ENCODE measurements at regions not wholly inside any gene's neighbourhood (a gene's known extent, or its start where the extent isn't known, plus 50 kb on each side); places are given as distances from the start of the nearest gene placed in this dataset.
A peak's percentile ranks its signal among the peaks of the same experiment; 100 is the strongest.

GRCh38 chr6:40972814-40973213 lies 66.2 kb downstream of the UNC5CL start (continued):
- TF ChIP-seq, protein P1, sequence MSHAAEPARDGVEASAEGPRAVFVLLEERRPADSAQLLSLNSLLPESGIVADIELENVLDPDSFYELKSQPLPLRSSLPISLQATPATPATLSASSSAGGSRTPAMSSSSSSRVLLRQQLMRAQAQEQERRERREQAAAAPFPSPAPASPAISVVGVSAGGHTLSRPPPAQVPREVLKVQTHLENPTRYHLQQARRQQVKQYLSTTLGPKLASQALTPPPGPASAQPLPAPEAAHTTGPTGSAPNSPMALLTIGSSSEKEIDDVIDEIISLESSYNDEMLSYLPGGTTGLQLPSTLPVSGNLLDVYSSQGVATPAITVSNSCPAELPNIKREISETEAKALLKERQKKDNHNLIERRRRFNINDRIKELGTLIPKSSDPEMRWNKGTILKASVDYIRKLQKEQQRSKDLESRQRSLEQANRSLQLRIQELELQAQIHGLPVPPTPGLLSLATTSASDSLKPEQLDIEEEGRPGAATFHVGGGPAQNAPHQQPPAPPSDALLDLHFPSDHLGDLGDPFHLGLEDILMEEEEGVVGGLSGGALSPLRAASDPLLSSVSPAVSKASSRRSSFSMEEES (CRISPR knock-in tag; IDR thresholded peaks at IDR 0.05), result 0 out of 2 replicates have a peak, but pooled peaks have one; percentile 19
- no peak for TF ChIP-seq ZNF616 (CRISPR knock-in tag; IDR thresholded peaks at IDR 0.05; ENCODE audit: low read depth)
- no peak for TF ChIP-seq ZNF816 (CRISPR knock-in tag; IDR thresholded peaks at IDR 0.05; ENCODE audit: borderline replicate concordance)
- no peak for TF ChIP-seq RFX5 (IDR thresholded peaks at IDR 0.05; ENCODE audit: low read depth, low read length)
- no peak for TF ChIP-seq TAF1 (CRISPR knock-in tag; IDR thresholded peaks at IDR 0.05)
- no peak for TF ChIP-seq ZNF234 (CRISPR knock-in tag; conservative IDR thresholded peaks at IDR 0.05)
- TF ChIP-seq GMEB1 (CRISPR knock-in tag; IDR thresholded peaks at IDR 0.05; ENCODE audit: borderline replicate concordance), result no peak
- TF ChIP-seq ZNF770 (CRISPR knock-in tag; IDR thresholded peaks at IDR 0.05), result no peak
- TF ChIP-seq MXI1 (IDR thresholded peaks at IDR 0.05; ENCODE audit: borderline replicate concordance, low read depth, low read length), result no peak
- TF ChIP-seq ATF4 (CRISPR knock-in tag; IDR thresholded peaks at IDR 0.05), result peak in 1 of 2 experiments; percentile 48; a peak in 1 of 4 replicates
- no peak for TF ChIP-seq POGK (CRISPR knock-in tag; conservative IDR thresholded peaks at IDR 0.05)
- no peak for TF ChIP-seq ZFP36 (IDR thresholded peaks at IDR 0.05; ENCODE audit: borderline replicate concordance, low read depth, low read length, partially characterized antibody)
- no peak for TF ChIP-seq ZNF563 (CRISPR knock-in tag; IDR thresholded peaks at IDR 0.05)
- no peak for TF ChIP-seq ZNF709 (CRISPR knock-in tag; IDR thresholded peaks at IDR 0.05)
- no peak for TF ChIP-seq SUZ12 (IDR thresholded peaks at IDR 0.05; ENCODE audit: low read depth, low read length)
- peak; percentile 34 for TF ChIP-seq SKI (IDR thresholded peaks at IDR 0.05; ENCODE audit: partially characterized antibody)
- peak; percentile 53; the same call in 1 of the 2 replicates for TF ChIP-seq TCF7 (IDR thresholded peaks at IDR 0.05; ENCODE audit: low read depth)
- no peak for TF ChIP-seq SIX4 (CRISPR knock-in tag; IDR thresholded peaks at IDR 0.05)
- peak; percentile 44 for TF ChIP-seq BCL6 (CRISPR knock-in tag; IDR thresholded peaks at IDR 0.05)
- no peak for TF ChIP-seq CC2D1A (CRISPR knock-in tag; IDR thresholded peaks at IDR 0.05)
- no peak for TF ChIP-seq ELF1 (CRISPR knock-in tag; IDR thresholded peaks at IDR 0.05)
- TF ChIP-seq ZNF605 (CRISPR knock-in tag; IDR thresholded peaks at IDR 0.05), result no peak
- TF ChIP-seq RBM39 (IDR thresholded peaks at IDR 0.05; ENCODE audit: low read depth, low read length, poor library complexity, severe bottlenecking), result no peak
- TF ChIP-seq FOXK1 (CRISPR knock-in tag; IDR thresholded peaks at IDR 0.05; ENCODE audit: borderline replicate concordance, low read depth), result no peak
- no peak for TF ChIP-seq ZFX (CRISPR knock-in tag; IDR thresholded peaks at IDR 0.05; ENCODE audit: low read depth)
